ENCODE measurements at regions not wholly inside any gene's neighbourhood (a gene's known extent, or its start where the extent isn't known, plus 50 kb on each side); places are given as distances from the start of the nearest gene placed in this dataset.

- Histone ChIP-seq H2AFZ (ENCODE audit: low read length) (no peak overlapping the region), H3K9me2 (replicated peaks; ENCODE audit: low read depth, low read length) (no peaks in the 10 kb centered on the region), H3F3A (ENCODE audit: low read depth) (no peaks in the 10 kb centered on the region), H3K4me2 (ENCODE audit: low read depth, low read length, poor library complexity, severe bottlenecking) (no peak overlapping the region), H3K9me3 (ENCODE audit: insufficient read depth, low read depth, low read length) (peaks cover 4% of the 10 kb centered on the region; the same call in 1 of the 2 replicates), H3K9ac (ENCODE audit: low read depth, low read length, poor library complexity, severe bottlenecking) (no peak overlapping the region), H3K27me3 (ENCODE audit: insufficient read depth, low read length, poor library complexity, severe bottlenecking) (no peaks in the 10 kb centered on the region), H3K4me1 (ENCODE audit: insufficient read depth, low read length, poor library complexity, severe bottlenecking) (no peaks in the 10 kb centered on the region), H3K79me2 (ENCODE audit: insufficient read depth, low read length) (no peaks in the 10 kb centered on the region), H3K36me3 (ENCODE audit: insufficient read depth, low read length) (no peaks in the 10 kb centered on the region), H3K4me3 (ENCODE audit: low read length, poor library complexity, severe bottlenecking) (no peak overlapping the region), H4K20me1 (ENCODE audit: insufficient read depth, low read length, poor library complexity, severe bottlenecking) (no peaks in the 10 kb centered on the region)
- TF ChIP-seq EZH2phosphoT487 (IDR thresholded peaks at IDR 0.05; ENCODE audit: borderline replicate concordance), result no peak
- no peak for TF ChIP-seq CTCF (conservative IDR thresholded peaks at IDR 0.05; ENCODE audit: low read length)
Measured at GRCh38 chr7:68767462-68767861, 830.8 kb upstream of the AUTS2 start.

DNA sequence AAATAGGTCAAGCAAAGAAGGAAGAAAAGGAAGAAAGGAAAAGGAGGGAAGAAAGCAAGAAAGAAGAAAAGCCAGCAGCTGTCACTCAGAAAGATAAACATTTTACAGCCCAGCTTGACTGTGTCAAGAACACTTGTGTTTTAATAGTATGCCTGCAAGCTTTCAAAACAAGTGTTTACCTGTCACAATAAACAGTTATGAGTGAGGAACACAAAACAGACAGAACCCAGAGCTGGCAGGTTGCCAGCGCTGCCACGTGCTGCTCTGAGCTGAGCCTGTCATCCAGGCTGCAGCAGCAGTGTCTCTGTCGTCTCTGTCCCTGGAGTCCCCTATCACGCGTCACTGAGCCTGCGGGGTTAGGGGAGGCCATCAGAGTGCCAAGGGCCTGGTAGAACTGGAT lies 827.6 kb upstream of the AUTS2 start:
- no peak overlapping the region for H2AFZ ChIP-seq (ENCODE audit: low read length)
- TF ChIP-seq CTCF (conservative IDR thresholded peaks at IDR 0.05; ENCODE audit: low read length), result no peak
- no peak for TF ChIP-seq EZH2phosphoT487 (IDR thresholded peaks at IDR 0.05; ENCODE audit: borderline replicate concordance)
- H3K9ac ChIP-seq (ENCODE audit: low read depth, low read length, poor library complexity, severe bottlenecking), result no peak overlapping the region
- H3K4me3 ChIP-seq (ENCODE audit: low read length, poor library complexity, severe bottlenecking), result no peak overlapping the region
- H3K4me1 ChIP-seq (ENCODE audit: insufficient read depth, low read length, poor library complexity, severe bottlenecking), result no peaks in the 10 kb centered on the region
- H3K36me3 ChIP-seq (ENCODE audit: insufficient read depth, low read length), result no peaks in the 10 kb centered on the region
- H3K9me3 ChIP-seq (ENCODE audit: insufficient read depth, low read depth, low read length), result 0 out of 2 replicates have a peak, but pooled peaks cover 6% of the 10 kb centered on the region
- H3K4me2 ChIP-seq (ENCODE audit: low read depth, low read length, poor library complexity, severe bottlenecking), result no peak overlapping the region
- no peaks in the 10 kb centered on the region for H4K20me1 ChIP-seq (ENCODE audit: insufficient read depth, low read length, poor library complexity, severe bottlenecking)
- H3K9me2 ChIP-seq (replicated peaks; ENCODE audit: low read depth, low read length), result no peaks in the 10 kb centered on the region
- no peaks in the 10 kb centered on the region for H3K27me3 ChIP-seq (ENCODE audit: insufficient read depth, low read length, poor library complexity, severe bottlenecking)
- no peaks in the 10 kb centered on the region for H3F3A ChIP-seq (ENCODE audit: low read depth)
- no peaks in the 10 kb centered on the region for H3K79me2 ChIP-seq (ENCODE audit: insufficient read depth, low read length)

- H3K9ac ChIP-seq (ENCODE audit: low read depth, low read length, poor library complexity, severe bottlenecking), result no peak overlapping the region
- no peaks in the 10 kb centered on the region for H3K36me3 ChIP-seq (ENCODE audit: insufficient read depth, low read length)
- H3K9me2 ChIP-seq (replicated peaks; ENCODE audit: low read depth, low read length), result no peaks in the 10 kb centered on the region
- no peaks in the 10 kb centered on the region for H4K20me1 ChIP-seq (ENCODE audit: insufficient read depth, low read length, poor library complexity, severe bottlenecking)
- 0 out of 2 replicates have a peak, but pooled peaks cover 6% of the 10 kb centered on the region for H3K9me3 ChIP-seq (ENCODE audit: insufficient read depth, low read depth, low read length)
- H3K79me2 ChIP-seq (ENCODE audit: insufficient read depth, low read length), result no peaks in the 10 kb centered on the region
- no peak overlapping the region for H3K4me2 ChIP-seq (ENCODE audit: low read depth, low read length, poor library complexity, severe bottlenecking)
- no peak for TF ChIP-seq EZH2phosphoT487 (IDR thresholded peaks at IDR 0.05; ENCODE audit: borderline replicate concordance)
- TF ChIP-seq CTCF (conservative IDR thresholded peaks at IDR 0.05; ENCODE audit: low read length), result no peak
- no peaks in the 10 kb centered on the region for H3K27me3 ChIP-seq (ENCODE audit: insufficient read depth, low read length, poor library complexity, severe bottlenecking)
- no peak overlapping the region for H3K4me3 ChIP-seq (ENCODE audit: low read length, poor library complexity, severe bottlenecking)
- H3K4me1 ChIP-seq (ENCODE audit: insufficient read depth, low read length, poor library complexity, severe bottlenecking), result no peaks in the 10 kb centered on the region
- no peaks in the 10 kb centered on the region for H3F3A ChIP-seq (ENCODE audit: low read depth)
- no peak overlapping the region for H2AFZ ChIP-seq (ENCODE audit: low read length)
Measured at GRCh38 chr7:68776326-68776725, 821.9 kb upstream of the AUTS2 start.
